GM19035 (cell line): ENCODE measurements at regions not wholly inside any gene's neighbourhood (a gene's known extent, or its start where the extent isn't known, plus 50 kb on each side); places are given as distances from the start of the nearest gene placed in this dataset.

Experiments
- ATAC-seq: cut with Tn5 transposase; IDR thresholded peaks from one replicate; pipeline ENCODE4 v1.9.1; 2021; ENCODE audit not compliant: unreplicated experiment

DNA sequence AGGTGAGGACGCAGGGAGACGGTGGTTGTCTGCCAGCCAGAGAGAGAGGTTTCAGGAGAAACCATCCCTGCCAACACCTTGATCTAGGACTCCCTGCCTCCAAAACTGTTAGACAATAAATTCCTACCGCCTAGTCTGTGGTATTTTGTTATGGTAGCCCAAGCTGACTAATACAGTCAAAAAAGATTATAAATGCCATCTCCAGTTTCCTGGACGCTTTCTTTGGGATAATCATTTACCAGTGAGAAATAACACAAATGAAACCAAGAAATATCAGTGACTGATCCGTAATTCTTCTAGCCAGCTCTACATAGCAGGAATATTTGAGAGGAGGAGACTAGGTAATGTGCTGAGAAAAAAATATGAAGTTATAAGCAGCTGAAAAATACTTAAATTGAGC is 707.8 kb upstream of the LMCD1 start:
- no peak for ATAC-seq

DNA sequence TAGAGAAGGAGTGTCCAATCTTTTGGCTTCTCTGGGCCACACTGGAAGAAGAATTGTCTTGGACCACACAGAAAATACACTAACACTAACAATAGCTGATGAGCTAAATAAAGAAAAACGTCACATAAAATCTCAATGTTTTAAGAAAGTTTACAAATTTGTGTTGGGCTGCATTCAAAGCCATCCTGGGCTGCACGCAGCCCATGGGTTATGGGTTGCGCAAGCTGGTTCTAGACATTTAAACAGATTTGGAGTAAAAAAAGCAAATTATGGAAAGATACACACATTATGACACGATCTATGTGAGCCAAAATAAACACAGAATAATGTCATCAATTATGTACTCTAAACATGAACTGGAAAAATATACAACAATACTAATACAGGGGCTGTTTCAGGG is 703.3 kb upstream of the LMCD1 start:
- no peak for ATAC-seq

DNA sequence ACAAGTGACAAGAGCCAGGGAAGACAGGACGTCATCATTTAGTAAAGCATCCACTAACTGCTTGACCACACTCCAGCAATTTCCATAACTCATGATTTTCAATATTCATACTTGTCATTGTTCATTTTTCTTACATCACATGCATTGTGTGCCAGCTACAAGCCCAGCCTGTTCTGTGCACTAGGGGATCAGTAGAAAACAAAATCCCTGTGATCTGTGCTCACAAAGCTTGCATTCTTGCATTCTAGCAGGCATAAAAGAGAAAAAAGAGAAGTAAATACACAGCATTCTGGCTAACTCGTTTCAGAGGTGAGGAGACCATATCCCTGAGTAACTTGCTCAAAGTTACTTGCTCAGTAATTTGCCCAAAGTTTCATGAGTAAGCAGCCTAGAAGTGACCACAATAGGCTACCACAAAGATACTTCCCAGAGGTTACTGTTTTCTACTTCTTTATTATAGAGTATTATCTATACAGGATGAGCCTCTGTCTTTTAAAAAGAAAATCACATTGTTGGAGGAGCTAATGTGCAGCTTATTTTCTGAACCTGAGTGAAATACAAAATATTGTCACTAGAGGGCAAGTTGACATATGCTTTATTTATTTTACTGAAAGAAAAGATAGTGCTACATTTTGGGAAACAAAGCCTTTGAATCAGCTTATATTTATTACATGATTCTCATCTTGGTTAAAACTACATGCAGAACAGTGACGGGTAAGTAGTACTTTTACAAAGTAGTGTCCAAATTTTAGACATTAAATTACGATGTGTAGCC is 701.4 kb upstream of the LMCD1 start:
- ATAC-seq: no peak

- ATAC-seq: no peak
These were observed 689.1 kb upstream of the LMCD1 start for GRCh38 chr3:7812490-7812889.

GRCh38 chr3:7813365-7813764 is 688.3 kb upstream of the LMCD1 start:
- ATAC-seq: no peak

GRCh38 chr3:7817239-7817638 is 684.4 kb upstream of the LMCD1 start:
- no peak for ATAC-seq

DNA sequence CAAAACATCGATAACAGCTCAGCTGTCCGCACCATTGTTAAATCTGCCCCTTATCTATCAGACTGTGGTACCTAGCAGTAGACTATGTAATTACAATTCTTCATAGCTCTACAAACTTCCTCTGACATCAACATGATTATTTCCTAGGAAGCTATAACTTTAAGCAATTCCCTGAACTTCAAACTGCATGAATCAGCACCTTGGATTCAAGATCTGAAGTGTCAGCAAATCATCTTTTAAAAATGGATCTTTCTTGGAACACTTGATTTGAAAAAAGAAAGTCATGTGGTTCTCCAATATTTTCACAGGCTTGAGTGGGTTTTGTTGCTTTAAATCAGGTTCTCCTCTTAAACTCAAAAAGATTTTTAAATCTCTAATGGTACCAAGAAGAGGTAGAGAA is 680.7 kb upstream of the LMCD1 start:
- ATAC-seq: no peak

GRCh38 chr3:7821858-7822257 is 679.8 kb upstream of the LMCD1 start:
- ATAC-seq: no peak

GRCh38 chr3:7841451-7841850 is 660.2 kb upstream of the LMCD1 start:
- no peak for ATAC-seq

GRCh38 chr3:7843441-7843840 is 658.2 kb upstream of the LMCD1 start:
- no peak for ATAC-seq

DNA sequence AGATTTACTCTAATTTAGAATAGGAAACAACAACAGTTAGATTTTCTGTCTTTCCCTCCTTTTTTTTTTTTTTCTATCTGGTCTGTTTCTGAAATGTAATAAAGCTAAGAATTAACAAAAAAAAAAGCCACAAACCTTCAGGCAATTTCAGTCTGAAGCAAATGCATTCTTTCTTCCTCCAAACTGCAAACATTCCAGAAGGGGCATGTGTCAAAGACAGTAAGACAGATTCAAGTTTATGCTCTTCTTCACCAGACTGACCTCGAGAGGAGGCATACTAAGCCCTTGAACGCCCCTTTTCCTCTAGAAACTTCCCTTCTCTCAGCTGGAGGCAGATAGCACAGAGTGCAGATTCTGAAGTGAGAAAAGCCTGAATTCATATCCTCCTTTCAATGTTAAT is 654.6 kb upstream of the LMCD1 start:
- ATAC-seq: no peak

DNA sequence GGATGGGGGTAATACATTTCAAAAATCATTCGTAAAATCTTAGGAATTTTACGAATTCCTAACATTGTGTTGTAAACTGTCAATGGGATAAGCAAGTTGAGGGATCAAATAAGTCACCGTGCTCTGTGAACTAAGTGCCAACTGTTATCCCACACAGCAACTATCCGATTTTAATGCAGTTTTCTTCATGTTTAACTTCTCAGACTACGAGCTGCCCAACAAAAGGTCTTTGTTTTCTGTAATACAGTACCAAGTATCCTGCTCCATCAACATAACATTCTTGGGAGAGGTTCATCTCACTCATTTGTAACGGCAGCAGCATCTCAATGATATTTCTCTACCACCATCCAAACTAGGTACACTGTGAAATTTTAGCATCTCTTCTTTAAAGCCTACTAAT is 654.1 kb upstream of the LMCD1 start:
- ATAC-seq: no peak

DNA sequence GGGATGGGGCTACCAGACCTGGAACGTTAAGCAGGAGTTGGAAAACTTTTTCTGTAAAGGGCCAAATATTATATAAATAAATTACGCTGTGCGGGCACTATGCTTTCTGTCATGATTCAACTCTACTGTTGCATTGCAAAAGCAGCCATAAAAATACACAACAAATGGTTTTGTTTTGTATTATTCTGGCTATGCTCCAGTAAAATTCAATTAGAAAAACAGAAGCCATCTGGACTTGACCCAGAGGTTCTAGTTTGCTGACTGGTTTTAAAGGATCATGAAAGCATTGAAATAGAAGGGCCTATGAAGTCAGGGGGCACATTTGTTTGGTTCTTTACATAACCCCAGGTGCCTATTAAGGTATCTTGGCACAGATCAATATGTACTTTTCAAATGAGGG is 647.4 kb upstream of the LMCD1 start:
- no peak for ATAC-seq

GRCh38 chr3:7854721-7855120 is 646.9 kb upstream of the LMCD1 start:
- ATAC-seq: no peak

DNA sequence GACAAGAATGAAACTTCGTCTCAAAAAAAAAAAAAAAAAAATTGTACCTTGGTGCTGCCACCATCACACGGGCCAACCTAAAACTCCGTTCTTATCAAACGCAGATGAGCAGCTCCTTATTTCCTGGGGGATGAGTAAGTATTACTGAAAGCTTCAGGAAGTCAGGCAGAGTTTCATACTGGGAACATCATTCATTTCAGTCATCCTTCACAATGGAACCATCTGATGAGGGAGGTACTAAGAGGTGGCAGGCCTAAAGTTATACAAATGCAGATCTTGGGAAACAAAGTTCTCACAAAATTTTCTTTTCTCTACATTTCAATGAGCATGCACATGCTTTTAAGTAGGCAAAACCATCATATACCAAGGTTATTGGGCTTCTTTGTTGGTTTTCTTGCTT is 636.0 kb upstream of the LMCD1 start:
- no peak for ATAC-seq

- no peak for ATAC-seq
These were observed 634.0 kb upstream of the LMCD1 start for GRCh38 chr3:7867587-7867986.

DNA sequence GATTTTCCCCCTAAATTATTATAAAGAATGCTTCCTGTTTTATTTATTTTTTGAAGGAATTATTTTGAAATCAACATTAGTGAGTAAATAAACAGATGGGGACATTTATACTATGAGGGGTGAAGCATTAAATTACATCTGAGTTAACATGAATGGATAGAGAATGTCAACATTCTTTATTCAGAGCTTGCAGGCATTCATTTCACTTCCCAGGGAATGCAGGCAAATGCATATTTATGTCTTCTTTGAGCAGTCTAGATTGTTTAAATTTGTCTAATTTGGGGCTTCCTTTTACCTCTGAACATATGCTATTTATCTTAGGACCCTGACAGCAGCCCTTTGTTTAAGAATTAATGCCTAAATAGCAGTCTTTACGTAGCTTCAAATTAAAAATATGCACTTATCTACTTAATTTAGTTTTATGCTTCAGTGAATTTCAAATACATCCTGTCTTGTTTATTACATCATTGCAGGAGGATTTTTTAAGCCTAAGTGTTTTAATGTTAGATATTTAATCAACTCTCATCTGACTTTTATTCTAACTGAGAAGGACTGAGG is 630.5 kb upstream of the LMCD1 start:
- ATAC-seq: no peak

GRCh38 chr3:7874116-7874515 is 627.5 kb upstream of the LMCD1 start:
- no peak for ATAC-seq

- no peak for ATAC-seq
These were observed 625.7 kb upstream of the LMCD1 start for GRCh38 chr3:7875925-7876324.

- ATAC-seq: no peak
These were observed 624.8 kb upstream of the LMCD1 start for GRCh38 chr3:7876741-7877297.

DNA sequence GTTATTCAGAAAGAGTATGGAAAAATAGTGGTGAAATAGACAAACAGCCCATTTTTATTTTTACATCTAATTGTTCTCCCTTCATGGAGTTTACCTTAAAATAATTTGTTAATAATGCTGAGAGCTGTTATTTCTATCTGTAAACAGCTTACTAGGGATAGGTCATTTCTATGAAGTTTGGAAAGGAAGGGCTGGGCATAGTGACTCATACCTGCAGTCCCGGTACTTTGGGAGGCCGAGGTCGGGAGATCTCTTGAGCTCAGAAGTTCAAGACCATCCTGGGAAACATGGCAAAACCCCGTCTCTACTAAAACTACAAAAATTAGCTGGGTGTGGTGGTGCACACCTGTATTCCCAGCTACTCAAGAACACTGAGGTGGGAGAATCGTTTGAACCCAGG is 624.3 kb upstream of the LMCD1 start:
- ATAC-seq: no peak

GRCh38 chr3:7879572-7879971 is 622.1 kb upstream of the LMCD1 start:
- no peak for ATAC-seq

GRCh38 chr3:7881946-7882345 is 619.7 kb upstream of the LMCD1 start:
- no peak for ATAC-seq
